GM21447 (cell line): ENCODE measurements at regions not wholly inside any gene's neighbourhood (a gene's known extent, or its start where the extent isn't known, plus 50 kb on each side); places are given as distances from the start of the nearest gene placed in this dataset.

Experiments used
- ATAC-seq: cut with Tn5 transposase; IDR thresholded peaks from one replicate; pipeline ENCODE4 v1.9.1; 2021; ENCODE audit not compliant: unreplicated experiment

DNA sequence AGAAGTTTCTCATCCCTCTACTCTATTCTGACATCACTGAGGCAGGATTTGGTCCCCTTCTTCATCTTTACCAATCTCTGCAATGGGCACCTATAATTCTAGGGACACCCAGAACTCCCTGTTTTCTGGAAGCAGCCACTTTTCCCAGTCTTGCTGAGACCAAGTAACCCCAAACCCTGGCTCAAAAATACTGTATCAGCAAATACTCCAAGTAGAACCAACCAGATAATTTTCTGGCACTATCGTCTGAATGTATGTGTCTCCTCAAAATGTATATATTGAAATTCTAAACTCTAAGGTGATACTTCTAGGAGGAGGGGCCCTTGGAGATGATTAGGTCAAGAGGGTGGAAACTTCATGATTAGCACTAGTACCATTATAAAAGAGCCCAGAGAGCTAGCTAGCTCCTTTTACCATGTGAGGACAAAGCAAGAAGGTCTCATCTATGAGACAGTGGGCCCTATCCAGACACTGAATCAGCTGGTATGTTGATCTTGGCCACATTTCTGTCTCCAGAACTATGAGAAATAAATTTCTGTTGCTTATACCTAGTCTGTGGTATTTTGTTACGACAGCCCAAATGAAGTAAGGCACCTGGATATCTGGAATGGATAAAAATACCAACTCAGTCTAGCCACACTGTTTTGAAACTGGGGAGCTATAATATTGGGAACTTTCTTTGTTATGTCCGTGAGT lies 464.4 kb downstream of the CDH11 start:
- ATAC-seq: no peak

DNA sequence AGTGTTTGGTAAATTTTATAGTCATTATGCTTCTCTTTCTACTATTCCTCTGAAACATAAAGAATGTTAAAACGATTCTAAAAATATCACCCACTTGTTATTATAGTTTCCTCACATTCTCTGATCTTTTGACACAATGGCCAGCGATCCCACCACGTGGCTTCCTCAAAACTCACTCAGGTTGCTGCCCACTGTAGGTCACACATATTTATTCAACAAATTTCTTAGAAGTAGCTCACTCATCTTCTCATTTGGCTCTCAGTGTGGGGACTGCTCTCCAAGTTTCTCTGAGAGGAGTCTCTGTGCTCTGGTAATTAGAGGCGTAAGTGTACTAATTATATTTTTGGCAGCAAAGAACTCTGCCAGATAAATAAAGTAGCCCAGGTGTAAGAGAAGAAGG lies 465.4 kb downstream of the CDH11 start:
- no peak for ATAC-seq

DNA sequence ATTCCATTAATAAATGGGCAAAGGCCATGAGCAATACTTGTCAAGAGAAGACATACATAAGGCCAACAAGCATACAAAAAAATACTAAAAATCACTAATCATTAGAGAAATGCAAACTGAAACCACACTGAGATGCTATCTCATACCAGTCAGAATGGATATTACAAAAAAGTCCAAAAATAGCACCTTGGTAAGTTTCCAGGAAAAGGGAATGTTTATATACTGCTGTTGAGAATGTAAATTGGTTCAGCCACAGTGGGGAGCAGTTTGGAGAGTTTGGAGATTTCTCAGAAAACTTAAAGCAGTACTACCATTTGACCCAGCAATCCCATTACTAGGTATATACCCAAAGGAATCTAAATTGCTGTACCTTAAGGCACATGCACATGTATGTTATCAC lies 467.7 kb downstream of the CDH11 start:
- no peak for ATAC-seq

DNA sequence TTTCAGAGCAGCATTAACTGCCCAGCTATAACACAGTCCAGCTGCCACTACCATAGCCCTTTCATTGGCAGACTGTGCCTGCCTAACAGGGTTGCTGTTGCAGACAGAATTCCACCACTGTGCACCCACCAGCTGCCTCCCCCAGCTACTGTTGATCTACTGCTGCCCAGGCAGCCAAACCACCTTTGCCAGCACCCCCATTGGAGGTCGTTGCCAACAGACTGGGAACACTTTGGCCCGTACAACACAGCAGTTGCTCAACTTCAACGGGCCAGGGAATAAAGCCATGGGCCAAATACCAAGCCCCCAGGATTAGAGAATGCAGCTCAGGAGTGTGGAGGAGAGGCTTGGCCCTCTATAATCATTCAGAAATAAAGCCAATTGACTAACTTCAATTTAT lies 473.6 kb downstream of the CDH11 start:
- ATAC-seq: no peak

DNA sequence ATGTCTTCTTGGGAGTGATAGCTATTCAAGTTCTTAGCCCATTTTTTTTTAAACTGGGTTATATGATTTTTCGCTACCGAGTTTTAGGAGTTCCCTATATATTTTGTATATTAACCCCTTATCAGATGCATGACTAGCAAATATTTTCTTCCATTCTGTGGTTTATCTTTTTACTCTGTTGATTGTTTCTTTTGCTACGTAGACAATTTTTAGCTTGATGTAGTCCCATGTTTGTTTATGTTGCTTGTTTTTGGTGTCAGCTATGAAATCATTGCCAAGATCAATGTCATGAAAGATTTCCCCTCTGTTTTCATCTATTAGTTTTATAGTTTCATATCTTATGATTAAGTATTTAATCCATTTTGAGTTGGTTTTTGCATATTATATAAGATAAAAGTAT lies 480.5 kb downstream of the CDH11 start:
- no peak for ATAC-seq

DNA sequence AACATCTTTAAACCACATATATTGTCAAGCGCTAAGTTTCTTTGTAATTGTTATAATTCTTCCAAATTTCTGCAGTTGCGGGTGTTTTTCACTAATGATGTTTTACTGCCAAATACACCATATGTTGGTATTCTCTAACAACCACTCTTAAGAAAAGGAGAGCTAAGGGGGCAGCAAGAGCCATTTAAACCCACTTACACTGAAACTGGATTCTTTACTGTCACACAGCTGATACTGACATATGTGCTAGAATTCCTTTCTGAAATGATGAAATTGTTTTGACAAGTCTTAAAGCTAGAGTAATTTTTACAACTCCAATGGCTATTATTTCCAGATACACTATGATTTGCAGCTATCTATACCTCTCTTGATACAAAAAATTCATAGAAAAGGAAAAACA lies 483.1 kb downstream of the CDH11 start:
- ATAC-seq: no peak

DNA sequence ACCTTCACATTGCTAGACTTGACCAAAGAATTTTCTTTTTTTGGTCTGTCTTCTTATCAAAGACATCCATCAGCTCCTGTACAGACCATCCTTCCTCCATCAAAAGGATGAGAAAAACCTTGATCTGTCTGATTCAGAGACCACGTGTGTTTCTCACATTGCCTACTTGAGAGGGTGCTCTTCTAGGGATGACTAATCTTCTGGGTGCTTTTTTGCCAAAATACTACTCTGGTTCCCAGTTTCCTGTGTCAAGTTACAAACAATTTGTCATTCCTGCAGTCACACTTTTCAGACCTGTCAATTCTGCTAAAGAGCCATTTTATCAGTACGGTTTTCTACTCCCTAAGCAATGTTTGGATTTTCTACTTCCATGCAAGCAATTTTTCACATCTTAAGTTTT lies 492.2 kb downstream of the CDH11 start:
- no peak for ATAC-seq

DNA sequence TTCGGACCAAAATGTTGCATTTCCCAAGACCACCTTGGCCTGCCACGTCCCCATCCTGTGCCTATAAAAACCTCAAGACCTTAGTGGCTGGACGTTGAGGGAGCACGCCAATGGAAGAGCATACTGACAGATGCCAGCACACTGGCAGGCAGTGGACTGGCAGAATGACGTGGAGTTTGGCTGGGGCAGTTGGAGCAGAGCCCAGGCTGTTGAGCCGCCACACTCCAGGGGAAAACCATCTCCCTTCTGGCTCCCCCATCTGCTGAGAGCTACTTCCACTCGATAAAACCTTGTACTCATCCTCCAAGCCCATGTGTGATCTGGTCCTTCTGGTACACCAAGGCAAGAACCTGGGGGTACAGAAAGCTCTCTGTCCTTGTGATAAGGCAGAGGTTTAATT lies 494.1 kb downstream of the CDH11 start:
- ATAC-seq: no peak

DNA sequence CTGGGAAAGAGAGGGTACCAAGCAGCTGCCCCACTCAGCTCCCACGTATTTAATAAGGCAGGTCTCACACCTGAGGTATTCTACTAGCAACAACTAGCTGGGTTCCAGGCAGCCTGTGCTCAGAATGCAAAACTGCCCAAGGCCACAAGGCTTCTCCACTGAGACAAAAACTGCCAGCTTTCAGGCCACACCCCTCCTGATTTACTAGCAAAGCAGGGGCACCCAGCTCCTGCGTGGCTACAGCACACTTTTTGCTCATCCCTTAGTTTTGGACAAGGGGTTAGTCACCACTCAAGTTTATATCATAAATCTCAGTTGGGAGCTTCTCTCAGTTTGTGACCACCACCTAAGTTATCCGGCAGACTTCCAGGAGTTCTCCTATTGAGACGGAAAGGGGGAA lies 494.6 kb downstream of the CDH11 start:
- ATAC-seq: no peak

DNA sequence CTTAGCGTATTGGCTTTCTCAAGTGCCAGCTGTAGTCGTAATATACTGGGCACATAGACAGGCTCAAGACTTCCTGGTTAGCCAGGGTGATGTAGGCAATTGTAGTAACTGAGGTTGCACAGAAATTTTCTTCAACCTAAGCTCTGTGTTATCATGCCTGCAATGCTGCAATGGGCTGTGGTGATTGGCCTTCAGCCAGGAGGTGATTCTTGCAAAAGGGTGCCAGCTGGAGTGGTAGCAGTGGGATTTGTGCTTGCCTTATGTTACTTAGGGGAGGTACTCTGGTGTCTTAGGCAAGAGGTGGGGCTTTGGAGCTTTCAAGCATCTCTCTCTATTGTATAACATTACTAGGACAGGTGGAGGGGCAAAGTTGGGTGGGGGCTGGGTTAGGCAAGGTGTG lies 495.1 kb downstream of the CDH11 start:
- ATAC-seq: no peak

DNA sequence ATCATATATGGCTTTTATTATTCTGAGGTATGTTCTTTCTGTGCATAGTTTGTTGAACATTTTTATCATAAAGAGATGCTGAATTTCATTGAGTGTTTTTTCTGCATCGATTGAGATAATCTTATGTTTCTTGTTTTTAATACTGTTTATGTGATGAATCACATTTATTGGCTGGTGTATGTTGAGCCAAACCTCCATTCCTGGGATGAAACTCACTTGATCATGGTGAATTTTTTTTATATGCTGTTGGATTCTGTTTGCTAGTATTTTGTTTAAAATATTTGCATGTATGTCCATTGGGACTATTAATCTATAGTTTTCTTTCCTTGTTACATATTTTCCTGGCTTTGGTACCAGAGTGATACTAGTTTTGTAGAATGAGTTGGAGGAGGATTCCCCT lies 500.2 kb downstream of the CDH11 start:
- ATAC-seq: no peak

DNA sequence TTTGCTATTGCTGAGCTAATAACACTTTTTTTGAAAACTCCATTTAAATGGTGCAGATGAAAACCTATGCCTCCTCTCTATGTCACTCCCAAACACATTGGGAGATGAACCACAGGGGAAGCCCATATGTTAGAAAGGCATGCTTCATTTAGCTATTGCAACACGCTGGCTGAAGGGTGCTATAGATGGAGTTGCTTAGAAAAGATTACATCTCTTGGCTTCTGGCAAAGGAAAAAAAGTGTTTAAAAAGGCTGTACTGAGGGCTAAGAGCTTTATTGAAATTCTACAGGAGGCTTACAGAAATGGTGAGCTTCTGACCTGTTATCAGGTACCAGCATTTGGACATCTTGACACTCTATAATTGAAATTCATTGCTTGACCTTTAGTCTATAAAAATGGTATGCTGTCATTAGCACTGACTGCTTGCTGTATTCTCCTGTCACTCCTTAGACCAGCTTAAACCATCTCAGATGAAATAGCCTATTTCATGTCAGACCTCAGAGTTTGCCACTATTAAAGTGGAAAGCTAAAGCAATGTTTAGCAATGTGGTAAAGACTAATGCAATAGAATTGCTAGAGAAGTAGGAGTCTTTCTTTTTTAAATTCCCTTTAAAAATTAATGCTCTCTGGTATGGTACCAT lies 503.9 kb downstream of the CDH11 start:
- ATAC-seq: no peak

DNA sequence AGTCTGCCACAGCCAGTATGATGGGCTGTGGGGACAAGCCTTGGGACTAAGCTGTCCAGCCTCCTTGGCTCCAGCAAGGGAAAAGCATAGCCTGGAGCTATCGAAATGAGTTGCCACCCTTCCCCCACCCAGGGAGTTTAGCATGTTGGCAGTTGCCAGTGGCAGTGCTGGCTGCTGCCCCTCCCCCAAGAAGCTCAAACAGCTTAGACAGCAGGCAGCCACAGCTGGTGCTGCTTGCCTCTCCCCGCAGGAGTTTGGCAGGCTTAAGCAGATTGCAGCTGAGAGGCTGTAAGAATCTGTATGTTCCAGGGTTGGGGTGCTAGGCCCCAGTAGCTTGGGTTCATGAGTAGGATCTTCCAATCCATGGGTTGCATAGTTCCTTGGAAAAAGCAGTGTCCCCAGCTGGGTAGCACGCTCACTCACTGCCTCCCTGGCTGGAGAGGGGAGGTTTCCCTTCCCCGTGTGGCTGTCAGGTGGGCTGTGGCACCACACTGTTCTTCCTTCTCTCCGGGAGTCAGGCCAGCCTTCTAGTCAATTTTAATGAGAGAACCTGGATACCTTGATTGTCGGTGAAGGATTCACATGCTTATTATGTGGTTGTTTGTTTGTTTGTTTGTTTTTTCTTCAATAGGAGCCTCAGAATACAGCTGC lies 506.1 kb downstream of the CDH11 start:
- no peak for ATAC-seq

DNA sequence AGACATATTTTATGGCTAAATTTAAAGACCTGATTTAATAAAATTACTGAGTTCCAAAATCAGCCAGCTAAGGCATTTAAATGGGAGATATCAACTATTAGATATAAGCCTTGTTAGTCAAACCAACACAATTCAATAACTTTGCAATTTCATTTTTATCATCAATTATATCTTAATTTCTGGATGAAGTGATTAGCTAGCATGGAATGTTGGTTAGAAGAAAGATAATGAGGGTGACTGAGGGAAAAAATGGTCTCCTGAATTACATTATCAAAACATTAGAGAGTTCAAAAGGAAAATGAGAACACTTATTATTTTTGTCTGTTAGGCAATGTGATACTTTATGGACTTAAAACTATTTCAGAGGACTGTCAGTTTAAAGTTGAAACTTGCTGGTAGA lies 525.7 kb downstream of the CDH11 start:
- no peak for ATAC-seq

DNA sequence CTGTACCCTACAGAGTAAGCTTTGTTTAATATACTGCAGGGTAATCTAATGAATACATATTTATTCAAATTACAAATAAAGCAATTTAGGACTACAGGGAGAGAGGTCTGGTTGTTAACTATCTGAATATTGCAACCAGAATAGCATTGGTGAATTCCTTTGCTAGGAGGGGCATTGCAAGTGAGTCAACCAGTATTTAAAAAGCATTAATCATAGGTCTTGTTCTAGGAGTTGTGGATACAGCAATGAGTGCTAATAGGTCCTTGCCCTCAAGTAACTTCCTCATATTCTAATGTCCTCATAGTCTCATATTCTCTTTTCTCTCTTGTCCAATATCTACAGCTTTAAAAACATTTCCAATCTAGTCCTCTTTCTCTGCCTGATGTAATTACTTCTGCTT lies 531.4 kb downstream of the CDH11 start:
- ATAC-seq: no peak

DNA sequence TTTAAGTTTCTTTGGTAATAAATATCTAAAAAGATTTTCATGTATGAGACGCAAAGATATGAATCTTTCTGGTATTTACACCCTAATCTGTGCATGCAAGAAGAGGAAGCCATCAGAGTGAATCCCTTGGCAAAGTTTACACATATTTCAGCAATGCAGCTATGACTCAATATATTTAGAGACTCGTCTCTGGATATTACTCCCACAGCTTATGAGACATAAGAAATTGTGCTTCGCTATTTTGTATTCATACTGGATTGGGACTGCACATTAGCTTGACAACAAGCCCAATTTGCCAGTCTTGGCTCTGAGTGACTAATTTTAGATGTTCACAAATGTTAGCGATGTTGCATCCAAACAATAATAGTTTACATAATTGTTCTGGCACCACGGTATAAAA lies 532.0 kb downstream of the CDH11 start:
- no peak for ATAC-seq

DNA sequence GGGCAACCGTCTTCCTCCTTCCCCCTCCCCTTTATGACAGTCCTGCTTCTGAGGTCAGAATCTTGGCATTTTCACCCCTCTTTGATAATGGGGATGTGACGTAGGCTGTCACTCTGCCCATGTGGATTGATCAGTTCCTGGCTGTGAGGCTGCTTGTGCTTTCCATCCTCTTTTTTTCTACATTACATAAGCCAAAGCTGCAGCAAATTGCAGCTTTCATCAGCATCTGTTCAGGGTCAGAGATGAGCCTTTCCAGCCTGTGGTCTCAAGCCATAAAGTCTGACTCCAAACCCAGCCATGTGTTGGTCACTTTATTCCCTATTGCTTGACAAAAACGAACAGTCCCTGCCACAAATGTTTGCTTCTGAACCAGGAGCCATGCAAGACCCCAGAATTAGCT lies 535.1 kb downstream of the CDH11 start:
- ATAC-seq: no peak

DNA sequence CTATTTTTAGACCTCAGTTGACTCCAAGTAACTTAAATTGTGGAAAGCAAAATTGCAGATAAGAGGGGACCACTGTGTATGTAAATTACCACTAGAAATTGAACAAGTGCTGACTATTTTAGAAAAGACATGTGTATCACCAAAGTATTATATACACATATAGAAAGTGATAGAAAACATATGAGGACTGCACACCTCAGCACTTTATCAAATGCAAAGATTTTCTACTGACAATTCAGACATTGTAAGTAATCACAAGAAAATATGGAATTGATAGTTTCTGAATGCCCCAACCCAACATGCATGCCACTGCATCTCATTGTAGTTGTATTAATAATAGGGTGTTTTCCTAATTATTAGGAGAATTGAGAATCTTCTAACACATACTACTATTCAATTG lies 536.5 kb downstream of the CDH11 start:
- ATAC-seq: no peak

DNA sequence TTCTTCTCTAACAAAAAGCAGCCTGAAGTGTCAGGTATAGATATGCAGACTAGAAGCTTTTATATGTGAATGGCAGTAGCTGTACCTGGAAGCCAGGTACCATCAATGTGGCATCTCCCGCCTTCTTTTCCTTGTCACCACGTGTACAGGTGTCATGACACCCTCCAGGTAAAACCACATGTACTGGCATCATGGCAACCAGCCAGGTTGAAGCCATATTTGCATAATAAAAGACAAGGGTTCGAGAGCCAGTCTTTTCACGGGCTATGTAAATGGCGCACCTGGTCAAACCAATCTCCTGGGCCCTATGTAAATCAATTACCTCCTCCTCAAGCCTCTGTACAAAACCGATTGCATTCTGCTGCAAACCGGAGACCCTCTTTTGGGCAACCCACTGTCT lies 541.3 kb downstream of the CDH11 start:
- ATAC-seq: no peak

DNA sequence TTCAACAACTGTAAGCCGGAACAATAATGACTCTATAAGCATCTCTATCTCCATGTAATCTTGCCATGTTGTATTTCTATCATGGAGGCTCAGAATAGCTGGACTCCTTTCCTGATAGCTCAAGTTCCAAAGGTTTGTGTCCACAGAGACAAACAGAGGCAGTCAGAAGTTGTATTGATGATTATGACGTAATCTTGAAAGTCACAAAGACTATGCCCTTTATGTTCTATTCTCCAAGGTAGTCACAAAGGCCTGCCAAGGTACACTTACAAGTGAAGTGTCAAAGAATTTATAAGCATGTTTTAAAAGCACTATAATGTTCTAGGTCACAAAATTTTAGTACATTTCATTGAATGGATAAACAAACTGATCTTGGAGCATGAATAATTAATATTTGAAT lies 542.2 kb downstream of the CDH11 start:
- no peak for ATAC-seq

DNA sequence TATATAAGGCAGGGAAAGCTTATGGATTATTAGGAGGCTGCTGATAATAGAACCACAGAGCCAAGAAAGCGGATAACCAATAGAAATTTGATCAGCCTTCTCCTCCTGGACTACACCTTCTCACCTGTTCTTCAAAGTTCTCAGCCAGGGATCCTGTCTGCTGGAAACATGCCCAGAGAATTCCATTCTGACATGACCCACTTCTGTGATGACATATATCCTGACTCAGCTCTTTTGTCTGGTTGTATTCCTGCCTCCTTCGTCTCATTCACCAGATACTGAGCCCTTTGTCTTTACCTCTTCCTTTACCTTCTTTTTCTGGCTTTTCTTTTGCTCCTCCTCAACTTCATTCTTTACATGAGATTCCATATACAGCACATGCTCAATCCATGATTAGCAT lies 576.1 kb downstream of the CDH11 start:
- ATAC-seq: no peak

DNA sequence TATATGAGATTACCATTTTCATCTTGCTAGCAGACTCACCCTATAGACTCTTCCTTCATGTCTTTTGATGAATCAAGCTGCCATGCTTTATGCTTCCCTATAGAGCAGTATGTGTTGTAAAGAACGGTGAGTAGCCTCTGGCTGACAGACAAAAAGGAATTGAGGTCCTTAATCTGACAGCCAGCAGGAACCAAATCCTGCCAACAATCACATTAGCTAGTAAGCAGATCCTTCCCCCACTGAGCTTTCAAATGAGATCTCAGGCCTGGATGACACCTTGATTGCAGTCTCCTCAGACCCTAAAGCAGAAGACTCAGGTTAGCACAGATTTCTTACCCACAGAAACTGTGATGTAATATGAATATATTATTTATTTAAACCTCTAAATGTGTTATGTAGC lies 577.0 kb downstream of the CDH11 start:
- no peak for ATAC-seq

DNA sequence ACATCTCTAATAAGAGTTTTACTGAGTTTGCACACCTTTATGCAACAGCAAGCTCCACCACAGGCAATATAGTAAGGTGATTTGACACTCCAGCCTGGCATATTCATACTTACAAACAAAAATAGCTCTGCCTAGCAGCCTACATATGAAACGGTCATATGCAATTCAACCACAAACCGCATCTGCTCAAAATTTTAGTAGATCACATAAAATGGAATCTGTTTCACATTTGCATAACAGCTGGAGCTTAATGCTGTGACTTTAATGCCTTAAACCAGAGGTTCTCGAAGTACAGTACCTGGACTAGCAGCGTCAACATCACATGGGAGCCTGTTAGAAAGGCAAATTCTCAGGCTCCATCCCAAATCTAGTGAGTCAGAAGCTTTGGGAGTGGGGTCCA lies 578.4 kb downstream of the CDH11 start:
- ATAC-seq: no peak
